GM18907 (cell line): ENCODE measurements at regions not wholly inside any gene's neighbourhood (a gene's known extent, or its start where the extent isn't known, plus 50 kb on each side); places are given as distances from the start of the nearest gene placed in this dataset.
"Not testable (repeated sequence)": the region's sequence is repeated elsewhere in the genome, so short reads cannot be mapped to it uniquely, and the experiment has no call there.

Experiments used
- ATAC-seq: cut with Tn5 transposase; IDR thresholded peaks from one replicate; pipeline ENCODE4 v1.9.1; 2021; ENCODE audit warnings: mild to moderate bottlenecking, moderate library complexity; ENCODE audit not compliant: unreplicated experiment

- no peak for ATAC-seq
Observed at GRCh38 chr6:25175681-25176080, 103.5 kb upstream of the CARMIL1 start.

- no peak for ATAC-seq
Observed at GRCh38 chr6:25176466-25176865, 102.7 kb upstream of the CARMIL1 start.

- no peak for ATAC-seq
Observed at GRCh38 chr6:25177500-25178028, 101.6 kb upstream of the CARMIL1 start.

- ATAC-seq: no peak
Observed at GRCh38 chr6:25178336-25179035, 100.7 kb upstream of the CARMIL1 start.

GRCh38 chr6:25179051-25179778 lies 100.0 kb upstream of the CARMIL1 start:
- no peak for ATAC-seq

- no peak for ATAC-seq
Observed at GRCh38 chr6:25180630-25181349, 98.4 kb upstream of the CARMIL1 start.

- no peak for ATAC-seq
Observed at GRCh38 chr6:25181350-25181724, 97.8 kb upstream of the CARMIL1 start.

GRCh38 chr6:25181923-25182322 lies 97.3 kb upstream of the CARMIL1 start:
- no peak for ATAC-seq

- no peak for ATAC-seq
Observed at GRCh38 chr6:25186919-25187318, 92.3 kb upstream of the CARMIL1 start.

- no peak for ATAC-seq
Observed at GRCh38 chr6:25188232-25188631, 90.9 kb upstream of the CARMIL1 start.

- no peak for ATAC-seq
Observed at GRCh38 chr6:25192590-25193459, 86.3 kb upstream of the CARMIL1 start.

GRCh38 chr6:25193460-25194171 lies 85.6 kb upstream of the CARMIL1 start:
- ATAC-seq: no peak

GRCh38 chr6:25194172-25194678 lies 84.9 kb upstream of the CARMIL1 start:
- no peak for ATAC-seq

GRCh38 chr6:25196464-25196863 lies 82.7 kb upstream of the CARMIL1 start:
- ATAC-seq: no peak

- ATAC-seq: no peak
Observed at GRCh38 chr6:25197111-25197510, 82.1 kb upstream of the CARMIL1 start.

- no peak for ATAC-seq
Observed at GRCh38 chr6:25199544-25199943, 79.6 kb upstream of the CARMIL1 start.

GRCh38 chr6:25202504-25202903 lies 76.7 kb upstream of the CARMIL1 start:
- ATAC-seq: no peak

- ATAC-seq: no peak
Observed at GRCh38 chr6:25205629-25206028, 73.5 kb upstream of the CARMIL1 start.

- not testable (repeated sequence) for ATAC-seq
Observed at GRCh38 chr6:25207453-25208155, 71.6 kb upstream of the CARMIL1 start.
